Smooth muscle cell (in vitro differentiated cells): ENCODE measurements at regions not wholly inside any gene's neighbourhood (a gene's known extent, or its start where the extent isn't known, plus 50 kb on each side); places are given as distances from the start of the nearest gene placed in this dataset.

Experiments
- DNase-seq: peaks from one replicate; lab custom pipeline; 2025; ENCODE audit not compliant: unreplicated experiment; lab: John Stamatoyannopoulos, UW
- H2AFZ ChIP-seq: fragments of 200-600 bp; sonication (generic); 2 replicates; pipeline ENCODE4 v1.6.0; 2016; ENCODE audit warnings: antibody characterized with exemption, low read depth, mild to moderate bottlenecking
- H3F3A ChIP-seq: fragments of 200-600 bp; sonication (generic); 2 replicates; pipeline ENCODE4 v1.6.0; 2017; ENCODE audit warnings: antibody characterized with exemption, low read depth
- H3K27ac ChIP-seq: fragments of 200-600 bp; sonication (generic); 2 replicates; pipeline ENCODE4 v1.5.1; 2016; ENCODE audit warnings: low read depth, mild to moderate bottlenecking
- H3K27me3 ChIP-seq: fragments of 200-600 bp; sonication (generic); 2 replicates; pipeline ENCODE4 v1.6.1; 2016; ENCODE audit warnings: low read depth, mild to moderate bottlenecking
- H3K36me3 ChIP-seq: fragments of 200-600 bp; sonication (generic); 2 replicates; pipeline ENCODE4 v1.5.1; 2016; ENCODE audit warnings: low read depth
- H3K4me1 ChIP-seq: fragments of 200-600 bp; sonication (generic); 2 replicates; pipeline ENCODE4 v1.5.1; 2016; ENCODE audit warnings: low read depth
- H3K4me2 ChIP-seq: fragments of 200-600 bp; sonication (generic); 2 replicates; pipeline ENCODE4 v1.6.0; 2016; ENCODE audit warnings: mild to moderate bottlenecking
- H3K4me3 ChIP-seq: fragments of 200-600 bp; sonication (generic); 2 replicates; pipeline ENCODE4 v1.5.1; 2016; ENCODE audit warnings: mild to moderate bottlenecking
- H3K79me2 ChIP-seq: fragments of 200-600 bp; sonication (generic); 2 replicates; pipeline ENCODE4 v1.6.0; 2016; ENCODE audit warnings: low read depth, mild to moderate bottlenecking
- H3K9ac ChIP-seq: fragments of 200-600 bp; sonication (generic); 2 replicates; pipeline ENCODE4 v1.6.0; 2016; ENCODE audit warnings: low read depth
- H3K9me3 ChIP-seq: fragments of 200-600 bp; sonication (generic); replicated peaks from 2 replicates; pipeline ENCODE4 v1.5.1; 2016; ENCODE audit warnings: low read depth
- H4K20me1 ChIP-seq: fragments of 200-600 bp; sonication (generic); 2 replicates; pipeline ENCODE4 v1.6.0; 2016; ENCODE audit warnings: low read depth
- WGBS: methylation state at CpG from one replicate; pipeline ENCODE4 v1.1.7; 2016; ENCODE audit warnings: low lambda C conversion rate; 5-methylcytosine and 5-hydroxymethylcytosine counted together
- TF ChIP-seq, protein P1 (sequence below): fragments of 200-600 bp; sonication (generic); IDR thresholded peaks from 2 replicates; pipeline ENCODE4 v1.5.1; 2017; ENCODE audit warnings: borderline replicate concordance, mild to moderate bottlenecking, antibody characterized with exemption; ENCODE audit not compliant: insufficient read depth, poor library complexity, severe bottlenecking

DNA sequence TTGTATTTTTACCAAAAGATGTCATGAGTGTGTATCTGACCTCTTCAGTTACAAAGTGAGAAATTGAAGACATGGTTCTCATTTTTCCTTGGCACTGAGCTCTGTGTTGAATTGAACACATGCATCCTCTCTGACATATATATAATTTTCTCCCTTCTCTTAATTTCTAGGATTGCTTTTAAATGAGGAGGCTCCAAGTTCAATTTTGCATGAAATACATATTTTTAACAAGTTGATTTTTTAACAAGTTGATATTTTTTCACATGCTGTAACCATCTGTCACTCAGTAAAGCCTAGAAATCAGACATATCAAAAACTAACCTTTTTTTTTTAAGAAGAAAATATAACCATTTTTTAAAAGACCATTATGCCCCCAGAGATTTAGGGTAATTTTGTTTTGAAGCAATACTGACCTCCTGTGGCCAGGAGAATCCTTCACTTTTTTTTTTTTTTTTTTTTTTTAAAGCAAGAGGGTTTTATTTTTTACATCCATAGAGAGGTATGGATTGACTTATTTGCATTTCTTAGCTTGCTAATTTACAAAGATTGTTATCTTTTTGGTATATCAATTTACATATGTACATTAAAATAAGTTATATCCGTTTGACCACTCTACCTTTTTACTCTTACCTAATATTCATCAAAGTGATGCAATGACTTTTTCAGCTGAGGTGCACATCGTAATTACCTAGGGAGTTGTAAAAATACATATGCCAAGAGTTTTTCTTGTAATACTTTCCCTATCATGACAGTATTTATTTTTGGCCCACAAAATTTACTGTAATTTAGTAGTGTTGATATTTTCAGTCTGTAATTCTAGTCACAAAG lies 161.8 kb downstream of the SOCS6 start:
- Histone ChIP-seq H3K27me3 (no peaks in the 10 kb centered on the region), H3K4me1 (no peaks in the 10 kb centered on the region), H2AFZ (no peak overlapping the region), H4K20me1 (no peaks in the 10 kb centered on the region), H3K9me3 (no peaks in the 10 kb centered on the region), H3K4me3 (no peak overlapping the region), H3K36me3 (no peaks in the 10 kb centered on the region), H3F3A (no peaks in the 10 kb centered on the region), H3K79me2 (no peaks in the 10 kb centered on the region), H3K4me2 (no peak overlapping the region), H3K9ac (no peak overlapping the region), H3K27ac (no peak overlapping the region)
- 46% methylated on average over 2 of the region's 2 CpGs for WGBS
- DNase-seq = no peak
- TF ChIP-seq, protein P1, sequence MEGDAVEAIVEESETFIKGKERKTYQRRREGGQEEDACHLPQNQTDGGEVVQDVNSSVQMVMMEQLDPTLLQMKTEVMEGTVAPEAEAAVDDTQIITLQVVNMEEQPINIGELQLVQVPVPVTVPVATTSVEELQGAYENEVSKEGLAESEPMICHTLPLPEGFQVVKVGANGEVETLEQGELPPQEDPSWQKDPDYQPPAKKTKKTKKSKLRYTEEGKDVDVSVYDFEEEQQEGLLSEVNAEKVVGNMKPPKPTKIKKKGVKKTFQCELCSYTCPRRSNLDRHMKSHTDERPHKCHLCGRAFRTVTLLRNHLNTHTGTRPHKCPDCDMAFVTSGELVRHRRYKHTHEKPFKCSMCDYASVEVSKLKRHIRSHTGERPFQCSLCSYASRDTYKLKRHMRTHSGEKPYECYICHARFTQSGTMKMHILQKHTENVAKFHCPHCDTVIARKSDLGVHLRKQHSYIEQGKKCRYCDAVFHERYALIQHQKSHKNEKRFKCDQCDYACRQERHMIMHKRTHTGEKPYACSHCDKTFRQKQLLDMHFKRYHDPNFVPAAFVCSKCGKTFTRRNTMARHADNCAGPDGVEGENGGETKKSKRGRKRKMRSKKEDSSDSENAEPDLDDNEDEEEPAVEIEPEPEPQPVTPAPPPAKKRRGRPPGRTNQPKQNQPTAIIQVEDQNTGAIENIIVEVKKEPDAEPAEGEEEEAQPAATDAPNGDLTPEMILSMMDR = peak; percentile 62

DNA sequence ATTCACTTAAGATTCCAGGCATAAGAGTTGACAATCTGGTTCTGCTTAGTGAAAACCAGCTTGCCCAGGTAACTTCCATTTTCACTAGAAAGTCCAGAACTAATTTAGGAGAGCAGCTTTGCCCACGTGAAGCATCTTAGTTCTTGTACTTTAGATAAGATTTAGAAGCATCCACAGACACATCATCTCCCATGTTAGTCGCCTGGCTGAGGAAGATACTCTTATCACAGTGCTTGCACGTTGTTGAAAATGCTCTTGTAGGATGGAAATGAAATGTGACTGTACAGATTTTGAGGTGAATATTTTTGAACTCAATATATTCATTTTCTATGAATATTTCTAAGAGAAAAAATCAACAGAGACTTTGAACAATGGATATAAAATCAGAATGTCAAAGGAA lies 159.7 kb downstream of the SOCS6 start:
- no peak overlapping the region for H2AFZ ChIP-seq
- H4K20me1 ChIP-seq = no peaks in the 10 kb centered on the region
- H3K27ac ChIP-seq = no peak overlapping the region
- WGBS = 67% methylated on average over 3 of the region's 3 CpGs
- H3K79me2 ChIP-seq = no peaks in the 10 kb centered on the region
- H3K36me3 ChIP-seq = no peaks in the 10 kb centered on the region
- no peak overlapping the region for H3K4me2 ChIP-seq
- TF ChIP-seq, protein P1 = no peak
- H3F3A ChIP-seq = no peaks in the 10 kb centered on the region
- H3K4me3 ChIP-seq = no peak overlapping the region
- no peak overlapping the region for H3K9ac ChIP-seq
- no peak for DNase-seq
- peaks cover 7% of the 10 kb centered on the region for H3K4me1 ChIP-seq
- no peaks in the 10 kb centered on the region for H3K27me3 ChIP-seq
- H3K9me3 ChIP-seq = no peaks in the 10 kb centered on the region

DNA sequence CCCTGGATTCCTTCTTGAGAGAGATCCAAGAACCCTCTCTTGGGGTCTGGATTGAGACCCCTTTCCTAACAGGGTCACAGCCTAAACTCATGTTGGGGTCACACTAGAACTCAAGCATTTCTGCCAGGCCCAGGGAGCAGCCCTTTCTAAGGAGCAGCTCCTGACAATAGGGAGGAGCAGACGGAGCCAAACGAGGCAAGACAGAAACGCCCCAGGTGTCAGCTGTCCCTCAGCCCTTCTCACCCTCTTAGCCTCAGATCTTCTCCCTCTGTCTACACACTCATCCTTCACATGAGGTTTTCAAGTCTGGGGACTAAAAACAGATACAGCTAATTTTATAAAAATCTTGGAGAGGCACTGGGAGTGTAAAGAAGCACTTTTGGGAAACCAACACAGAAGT lies 157.2 kb downstream of the SOCS6 start:
- WGBS = 71% methylated on average over 3 of the region's 3 CpGs
- Histone ChIP-seq H4K20me1 (no peaks in the 10 kb centered on the region), H3K79me2 (no peaks in the 10 kb centered on the region), H3K9ac (no peak overlapping the region), H3K4me3 (no peak overlapping the region), H3K4me1 (peaks cover 22% of the 10 kb centered on the region), H3K27ac (no peak overlapping the region), H2AFZ (no peak overlapping the region), H3K9me3 (no peaks in the 10 kb centered on the region), H3K4me2 (no peak overlapping the region), H3K36me3 (no peaks in the 10 kb centered on the region), H3K27me3 (no peaks in the 10 kb centered on the region), H3F3A (no peaks in the 10 kb centered on the region)
- TF ChIP-seq, protein P1 = no peak
- no peak for DNase-seq

DNA sequence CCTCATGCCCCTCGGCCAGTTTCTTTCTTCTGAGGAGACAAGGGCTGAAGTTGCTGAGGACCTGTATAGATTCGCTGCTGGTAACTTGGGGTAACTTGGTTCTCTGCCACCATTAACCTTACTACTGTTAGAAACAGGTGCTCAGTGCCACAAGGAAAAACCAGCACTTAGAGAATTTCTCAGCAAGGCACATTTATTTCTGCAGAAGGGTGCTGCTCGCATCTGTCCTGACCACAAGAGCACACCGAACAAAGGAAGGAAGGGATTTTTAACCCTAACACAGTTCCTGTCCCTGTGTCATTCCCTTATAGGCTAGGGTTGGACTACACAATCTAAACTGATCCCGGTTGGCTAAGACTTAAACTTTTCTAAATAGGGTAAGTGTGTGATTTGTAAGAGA lies 154.1 kb downstream of the SOCS6 start:
- Histone ChIP-seq H3K9ac (peak overlapping the region; percentile 23), H2AFZ (peak overlapping the region; percentile 90), H3K27me3 (no peaks in the 10 kb centered on the region), H3K4me1 (peaks cover 26% of the 10 kb centered on the region), H3K36me3 (no peaks in the 10 kb centered on the region), H3K27ac (peak overlapping the region; percentile 72), H3K9me3 (no peaks in the 10 kb centered on the region), H3K4me3 (no peak overlapping the region), H3F3A (no peaks in the 10 kb centered on the region), H4K20me1 (no peaks in the 10 kb centered on the region), H3K79me2 (no peaks in the 10 kb centered on the region), H3K4me2 (peak overlapping the region; percentile 0)
- DNase-seq = no peak
- WGBS = 68% methylated on average over 5 of the region's 5 CpGs
- TF ChIP-seq, protein P1 = no peak
